ENCODE measurements at regions not wholly inside any gene's neighbourhood (a gene's known extent, or its start where the extent isn't known, plus 50 kb on each side); places are given as distances from the start of the nearest gene placed in this dataset.
A peak's percentile ranks its signal among the peaks of the same experiment; 100 is the strongest.
"Not testable (repeated sequence)": the region's sequence is repeated elsewhere in the genome, so short reads cannot be mapped to it uniquely, and the experiment has no call there.

GRCh38 chrX:66912417-66912816 lies 273.5 kb upstream of the EDA2R start:
- no peak for ATAC-seq

DNA sequence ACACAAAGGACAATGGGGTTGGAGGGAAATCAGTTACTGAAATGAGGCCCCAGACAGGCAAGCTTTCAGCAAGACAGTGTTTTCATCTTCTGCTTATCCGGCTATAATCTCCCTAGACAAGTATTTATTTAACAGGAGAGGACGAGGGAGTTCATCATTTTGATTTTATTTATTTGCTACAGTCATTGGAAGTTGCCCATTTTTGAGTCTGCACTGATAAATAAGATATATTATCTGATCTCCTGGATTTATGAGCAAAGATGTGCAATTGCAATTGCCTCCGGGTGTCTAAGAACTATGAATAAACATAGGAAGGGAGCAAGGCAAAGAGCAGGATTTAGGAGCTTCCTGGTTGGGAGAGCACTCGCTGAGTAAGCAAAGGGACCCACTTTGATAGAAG lies 263.2 kb upstream of the EDA2R start:
- no peak for ATAC-seq

DNA sequence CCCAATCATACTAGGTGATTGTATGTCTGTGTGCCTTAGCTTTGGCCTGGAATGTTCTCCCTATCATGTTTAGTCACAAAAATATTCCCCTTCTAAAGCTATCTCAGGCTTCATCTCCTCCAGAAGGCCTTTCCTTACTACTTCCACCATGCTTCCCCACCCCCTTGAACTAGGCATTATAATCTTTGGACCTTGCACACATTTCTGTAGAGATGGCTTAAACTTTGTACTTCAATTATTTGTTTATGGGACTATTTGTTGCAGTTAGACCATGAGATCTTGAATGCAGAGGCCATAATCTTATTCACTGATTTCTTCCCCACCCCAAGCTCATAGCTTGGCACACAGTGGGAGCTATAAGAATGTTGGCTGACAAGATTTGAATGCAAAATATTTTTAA lies 262.0 kb upstream of the EDA2R start:
- no peak for ATAC-seq

DNA sequence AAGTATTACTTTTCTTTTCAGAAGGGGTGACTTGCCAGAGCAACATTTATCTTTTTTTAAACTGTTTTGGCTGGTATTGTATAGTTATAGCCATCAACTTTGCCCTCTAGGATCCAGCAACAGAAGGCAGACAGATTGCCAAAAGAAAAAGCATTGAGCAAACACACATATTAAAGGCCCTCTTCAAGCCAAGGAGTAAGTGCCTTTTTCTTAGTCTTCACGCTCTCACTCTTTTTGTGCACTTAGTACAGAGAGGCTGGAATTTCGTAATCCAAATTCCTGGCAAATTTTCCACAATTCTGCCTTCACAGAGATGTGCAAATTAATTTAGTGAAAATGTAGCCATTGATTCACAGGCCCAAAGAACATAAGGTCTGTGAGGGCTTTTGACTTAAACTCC lies 253.1 kb upstream of the EDA2R start:
- no peak for ATAC-seq

DNA sequence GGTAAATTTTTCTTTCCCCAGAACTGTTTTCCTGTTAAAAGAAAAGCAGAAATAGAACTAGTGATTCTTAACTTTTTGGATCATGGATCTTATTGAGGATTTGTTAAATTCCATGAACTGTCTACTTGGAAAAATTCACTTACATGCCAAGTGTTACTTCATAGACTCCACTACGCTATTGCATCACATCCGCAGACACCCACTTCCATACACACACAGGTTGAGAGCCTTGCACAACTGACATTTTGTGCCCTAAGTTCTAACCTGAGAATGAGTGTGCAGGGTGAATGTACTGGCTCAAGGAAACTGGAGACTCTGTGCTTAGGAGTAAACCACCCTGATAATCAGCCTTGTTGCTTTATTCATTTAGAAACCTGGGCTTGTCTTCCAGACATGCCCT lies 250.5 kb upstream of the EDA2R start:
- no peak for ATAC-seq

GRCh38 chrX:66882101-66882500 lies 243.2 kb upstream of the EDA2R start:
- no peak for ATAC-seq

- ATAC-seq: no peak
These were observed 237.9 kb upstream of the EDA2R start for GRCh38 chrX:66876776-66877175.

GRCh38 chrX:66872771-66873170 lies 233.9 kb upstream of the EDA2R start:
- no peak for ATAC-seq

DNA sequence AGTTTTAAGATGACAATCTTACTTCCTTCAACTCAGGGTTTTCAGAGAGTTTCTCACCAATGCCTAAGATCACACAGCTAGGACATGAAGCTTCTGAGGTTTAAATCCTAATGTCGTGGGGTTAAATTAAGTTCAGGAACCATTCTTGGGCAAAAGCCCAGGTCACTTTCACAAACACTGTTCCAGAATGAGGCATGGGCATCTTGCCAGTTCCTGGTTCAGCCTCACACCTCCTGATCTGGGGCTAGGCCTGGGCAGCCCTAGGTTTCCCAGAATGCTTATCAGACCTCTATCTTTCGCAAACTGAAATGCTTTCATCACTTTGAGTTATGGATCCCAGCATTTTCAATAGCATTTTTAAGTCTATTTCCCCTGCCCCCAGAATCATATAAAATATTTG lies 224.8 kb upstream of the EDA2R start:
- no peak for ATAC-seq

DNA sequence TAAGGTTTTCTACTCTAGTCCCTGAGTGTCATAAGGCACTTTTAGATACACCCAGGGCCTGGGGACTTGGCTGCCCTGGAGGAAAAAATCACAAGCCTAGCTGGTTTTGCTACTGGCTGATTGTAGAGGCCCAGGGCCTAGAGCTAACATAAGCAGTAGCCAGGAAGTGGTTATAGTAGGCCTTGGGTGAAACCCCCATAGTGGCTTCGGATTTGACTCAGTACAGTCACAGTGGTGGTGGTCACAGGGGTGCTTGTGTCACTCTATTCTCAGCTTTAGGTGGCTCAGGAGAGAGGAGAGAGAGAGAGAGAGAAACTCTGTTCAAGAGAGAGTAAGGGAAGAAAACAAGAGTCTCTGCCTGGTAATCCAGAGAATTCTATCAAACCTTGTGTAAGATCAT lies 194.5 kb upstream of the EDA2R start:
- no peak for ATAC-seq

DNA sequence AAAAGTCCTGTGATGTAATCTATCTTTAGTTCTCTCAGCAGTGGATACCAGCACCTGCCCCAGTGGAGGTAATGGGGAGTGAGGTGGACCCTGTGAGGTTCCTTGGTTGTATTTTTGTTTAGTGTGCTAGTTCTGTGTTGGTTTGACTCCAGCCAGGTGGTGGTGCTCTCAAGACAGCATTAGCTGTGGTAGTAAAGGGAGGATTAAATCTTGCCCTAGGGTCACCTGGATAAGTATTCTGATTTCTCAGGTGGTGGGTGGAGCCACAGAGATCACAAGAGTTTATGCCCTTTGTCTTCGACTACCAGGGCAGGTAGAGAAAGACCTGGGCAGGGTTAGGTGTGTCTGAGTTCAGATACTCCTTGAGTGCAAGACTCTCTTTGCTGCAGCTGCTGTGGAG lies 176.3 kb upstream of the EDA2R start:
- ATAC-seq: no peak

- ATAC-seq: not testable (repeated sequence)
These were observed 155.6 kb upstream of the EDA2R start for GRCh38 chrX:66794514-66794913.

GRCh38 chrX:66766318-66766717 lies 127.4 kb upstream of the EDA2R start:
- ATAC-seq: no peak

DNA sequence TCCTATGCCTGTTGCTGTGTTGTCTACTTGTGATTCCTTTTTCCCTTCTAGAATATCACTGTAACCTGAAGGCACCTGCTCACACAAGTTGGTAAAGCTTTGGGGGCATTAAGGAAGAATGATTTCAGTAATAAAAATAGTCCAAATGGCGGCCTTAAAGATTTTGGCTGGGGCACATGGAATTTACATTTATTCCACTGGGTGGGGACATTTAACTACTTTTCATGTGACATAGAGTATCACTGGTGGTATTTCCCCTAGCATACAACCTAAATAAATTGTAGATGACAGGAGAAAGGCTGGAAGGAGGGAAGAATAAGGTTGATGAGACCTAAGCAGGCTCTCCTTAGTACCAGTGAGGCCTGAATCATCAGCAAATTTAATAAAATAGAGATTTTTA lies 121.8 kb upstream of the EDA2R start:
- ATAC-seq: no peak

- ATAC-seq: no peak
These were observed 117.8 kb upstream of the EDA2R start for GRCh38 chrX:66756717-66757116.

- ATAC-seq: no peak
These were observed 112.4 kb upstream of the EDA2R start for GRCh38 chrX:66751136-66751782.

- not testable (repeated sequence) for ATAC-seq
These were observed 105.6 kb upstream of the EDA2R start for GRCh38 chrX:66744519-66744918.

DNA sequence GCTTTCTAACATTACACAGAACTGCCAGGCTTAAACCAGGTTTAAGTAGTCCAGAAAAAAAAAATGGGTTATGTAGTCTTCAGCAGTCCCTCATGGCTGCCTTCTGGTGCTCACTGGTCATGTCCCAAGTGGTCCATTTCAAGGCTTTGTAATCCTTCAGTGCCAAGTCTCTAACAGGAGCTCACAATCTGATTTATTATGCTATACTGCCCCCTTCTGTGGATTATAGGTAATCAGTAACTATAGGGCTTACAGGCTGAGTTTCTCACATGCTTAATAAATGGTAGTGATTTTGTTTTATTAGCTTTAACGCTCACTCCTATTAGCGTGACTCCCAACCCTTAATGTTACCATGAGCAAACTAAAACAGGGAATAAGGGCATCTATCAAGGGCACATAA lies 92.5 kb upstream of the EDA2R start:
- no peak for ATAC-seq

DNA sequence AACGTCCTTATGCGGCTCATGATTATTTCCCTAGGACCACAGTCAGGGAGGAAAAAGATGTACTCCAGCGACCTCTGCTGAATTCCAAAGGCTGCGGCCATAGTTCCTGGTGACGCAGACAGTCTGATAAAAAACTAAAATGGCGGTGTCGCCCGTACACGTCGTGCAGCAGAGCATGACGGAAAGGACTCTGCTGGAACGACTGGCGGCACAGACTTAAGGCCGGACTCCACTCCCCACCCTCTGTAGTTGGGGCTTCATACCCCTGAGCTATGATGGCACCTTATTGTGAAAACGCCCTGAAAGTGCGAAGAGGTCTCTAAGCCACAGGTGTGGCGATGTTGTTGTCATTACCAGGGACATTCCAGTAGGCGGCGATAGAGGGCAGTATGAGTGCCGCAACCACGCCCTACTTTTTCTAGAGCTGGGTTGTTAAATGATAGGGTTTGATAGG lies 90.0 kb upstream of the EDA2R start:
- peak; percentile 68 for ATAC-seq

DNA sequence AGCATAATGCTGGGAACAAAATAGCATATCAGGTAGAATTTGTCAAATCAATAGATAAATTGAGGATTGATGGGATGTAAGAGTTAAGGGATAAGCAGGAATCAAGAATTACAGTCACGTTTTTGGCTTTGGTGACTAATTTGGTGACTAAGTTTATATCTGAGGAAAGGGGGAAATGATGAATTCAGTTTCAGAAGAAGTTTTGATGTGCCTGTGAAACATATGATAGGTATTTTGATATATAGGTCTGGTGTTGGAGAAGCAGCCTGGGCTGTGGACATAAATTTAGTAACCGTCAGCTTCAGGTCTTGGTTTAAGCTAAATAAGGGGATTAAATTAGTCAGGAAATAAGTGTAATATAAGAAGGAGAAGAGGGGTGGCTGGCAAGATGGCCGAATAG lies 79.0 kb upstream of the EDA2R start:
- ATAC-seq: no peak

DNA sequence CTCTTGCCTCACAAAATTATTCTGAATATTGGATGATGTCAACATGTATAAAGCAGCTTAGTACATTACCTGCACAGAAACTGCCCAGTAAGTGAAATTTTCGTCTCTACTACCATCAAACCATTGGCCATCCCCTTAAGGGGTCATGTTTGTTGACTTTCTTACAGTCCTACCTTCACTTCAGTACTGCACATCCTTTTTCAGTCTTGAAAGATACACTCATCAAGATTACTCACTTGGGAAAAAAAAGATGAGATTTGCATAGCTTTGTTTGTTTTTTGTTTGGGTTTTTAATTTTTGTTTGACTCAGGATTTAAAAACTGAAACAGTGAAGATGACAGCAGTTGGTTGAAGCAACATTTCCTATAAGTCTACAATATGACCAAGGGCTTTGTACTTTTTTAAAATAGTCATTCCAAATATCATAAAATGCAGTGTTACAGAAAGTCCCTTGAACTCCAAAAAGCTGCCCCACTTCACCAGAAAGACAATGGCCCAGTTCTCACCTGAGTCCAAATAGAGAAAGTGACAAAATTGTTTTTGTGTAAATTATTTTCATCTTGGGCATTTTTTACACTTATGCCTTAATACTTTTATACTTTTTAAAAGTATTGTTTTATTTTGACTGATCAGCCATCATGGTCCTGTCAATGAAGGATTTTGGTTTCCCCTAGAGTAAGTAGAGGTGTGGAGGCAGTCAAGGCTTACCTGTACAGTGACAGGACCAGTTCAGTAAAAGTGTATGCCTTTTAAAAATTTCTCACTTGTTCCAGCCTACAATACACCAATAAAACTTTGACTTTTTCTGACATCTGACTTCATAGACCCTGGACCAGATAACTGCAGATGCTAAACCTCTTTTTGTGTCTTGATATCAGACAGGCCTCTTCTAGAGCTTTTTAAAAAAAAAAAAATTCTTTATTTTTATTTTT lies 59.7 kb upstream of the EDA2R start:
- no peak for ATAC-seq

GRCh38 chrX:66692512-66692911 lies 53.6 kb upstream of the EDA2R start:
- ATAC-seq: not testable (repeated sequence)
